ENCODE measurements at regions not wholly inside any gene's neighbourhood (a gene's known extent, or its start where the extent isn't known, plus 50 kb on each side); places are given as distances from the start of the nearest gene placed in this dataset.
"Not testable (repeated sequence)": the region's sequence is repeated elsewhere in the genome, so short reads cannot be mapped to it uniquely, and the experiment has no call there.

- DNase-seq (ENCODE audit: low read depth), result no peak
Measured at GRCh38 chr18:59800897-59801296, 98.9 kb upstream of the PMAIP1 start.

- no peak for DNase-seq (ENCODE audit: low read depth)
Measured at GRCh38 chr18:59799383-59800015, 100.3 kb upstream of the PMAIP1 start.

- DNase-seq (ENCODE audit: low read depth), result no peak
Measured at GRCh38 chr18:59795882-59796281, 98.7 kb upstream of the CCBE1 start.

GRCh38 chr18:59792353-59792752 is 95.1 kb upstream of the CCBE1 start:
- DNase-seq (ENCODE audit: low read depth), result no peak

GRCh38 chr18:59790346-59790936 is 93.2 kb upstream of the CCBE1 start:
- DNase-seq (ENCODE audit: low read depth), result not testable (repeated sequence)

GRCh38 chr18:59788791-59789106 is 91.5 kb upstream of the CCBE1 start:
- no peak for DNase-seq (ENCODE audit: low read depth)

- peak; percentile 50 for DNase-seq (ENCODE audit: low read depth)
Measured at GRCh38 chr18:59787998-59788790, 91.0 kb upstream of the CCBE1 start.

GRCh38 chr18:59784694-59785093 is 87.5 kb upstream of the CCBE1 start:
- DNase-seq (ENCODE audit: low read depth), result no peak

- DNase-seq (ENCODE audit: low read depth), result peak; percentile 42
Measured at GRCh38 chr18:59783138-59783537, 85.9 kb upstream of the CCBE1 start.

GRCh38 chr18:59779979-59780378 is 82.8 kb upstream of the CCBE1 start:
- DNase-seq (ENCODE audit: low read depth), result peak; percentile 44

- no peak for DNase-seq (ENCODE audit: low read depth)
Measured at GRCh38 chr18:59778434-59778833, 81.2 kb upstream of the CCBE1 start.

- DNase-seq (ENCODE audit: low read depth), result no peak
Measured at GRCh38 chr18:59777636-59778035, 80.4 kb upstream of the CCBE1 start.

- peak; percentile 55 for DNase-seq (ENCODE audit: low read depth)
Measured at GRCh38 chr18:59769129-59769865, 72.1 kb upstream of the CCBE1 start.

GRCh38 chr18:59768409-59768808 is 71.2 kb upstream of the CCBE1 start:
- no peak for DNase-seq (ENCODE audit: low read depth)

GRCh38 chr18:59767732-59768131 is 70.5 kb upstream of the CCBE1 start:
- DNase-seq (ENCODE audit: low read depth), result no peak

GRCh38 chr18:59765343-59765742 is 68.1 kb upstream of the CCBE1 start:
- DNase-seq (ENCODE audit: low read depth), result no peak

GRCh38 chr18:59764281-59764680 is 67.1 kb upstream of the CCBE1 start:
- no peak for DNase-seq (ENCODE audit: low read depth)

- DNase-seq (ENCODE audit: low read depth), result no peak
Measured at GRCh38 chr18:59763541-59764136, 66.4 kb upstream of the CCBE1 start.

- no peak for DNase-seq (ENCODE audit: low read depth)
Measured at GRCh38 chr18:59760619-59761600, 63.7 kb upstream of the CCBE1 start.

GRCh38 chr18:59760212-59760611 is 63.0 kb upstream of the CCBE1 start:
- no peak for DNase-seq (ENCODE audit: low read depth)

GRCh38 chr18:59758837-59759236 is 61.6 kb upstream of the CCBE1 start:
- no peak for DNase-seq (ENCODE audit: low read depth)

Data from GM04503 (cell line).